GM18867 (cell line): ENCODE measurements at regions not wholly inside any gene's neighbourhood (a gene's known extent, or its start where the extent isn't known, plus 50 kb on each side); places are given as distances from the start of the nearest gene placed in this dataset.
"Not testable (repeated sequence)": the region's sequence is repeated elsewhere in the genome, so short reads cannot be mapped to it uniquely, and the experiment has no call there.

Experiments used
- ATAC-seq: cut with Tn5 transposase; IDR thresholded peaks from one replicate; pipeline ENCODE4 v1.9.1; 2021; ENCODE audit warnings: mild to moderate bottlenecking, moderate library complexity; ENCODE audit not compliant: unreplicated experiment

DNA sequence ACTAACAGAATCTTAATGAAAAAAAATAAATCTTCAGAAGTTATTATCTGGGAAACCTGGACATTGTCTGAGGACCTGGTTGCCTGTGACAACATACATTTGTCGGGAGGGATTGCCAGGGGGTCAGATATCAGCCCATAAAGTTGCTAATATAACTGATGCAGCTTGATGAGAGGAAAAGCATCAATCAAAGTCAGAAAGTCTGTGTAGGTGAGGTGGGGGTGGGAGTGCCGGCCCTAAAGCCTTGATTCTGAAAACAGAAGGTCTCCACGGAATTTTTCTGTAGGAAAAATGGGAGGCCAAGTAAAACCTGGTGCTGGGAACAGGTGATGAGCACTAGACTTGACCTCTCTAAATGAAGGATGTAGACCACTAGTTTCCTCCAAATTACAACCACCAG lies 281.8 kb downstream of the FGFR2 start:
- no peak for ATAC-seq

DNA sequence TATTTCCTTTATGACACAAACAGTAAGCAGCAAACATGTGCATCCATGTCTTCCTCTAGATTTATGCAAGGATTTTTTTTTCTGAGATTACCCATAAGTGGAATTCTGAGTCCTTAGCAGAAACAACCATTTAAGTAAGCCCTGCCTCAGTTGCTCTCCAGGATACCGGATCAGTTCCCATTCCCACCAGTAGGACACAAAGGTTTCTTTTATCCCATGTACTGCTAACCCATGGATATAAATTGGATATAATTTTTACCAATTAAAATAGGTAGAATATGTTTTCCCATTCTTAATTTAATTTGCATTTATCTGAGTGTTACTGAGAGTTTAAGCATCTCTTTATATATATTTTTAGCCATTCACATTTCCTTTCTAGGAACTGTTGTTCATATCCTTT lies 280.9 kb downstream of the FGFR2 start:
- no peak for ATAC-seq

DNA sequence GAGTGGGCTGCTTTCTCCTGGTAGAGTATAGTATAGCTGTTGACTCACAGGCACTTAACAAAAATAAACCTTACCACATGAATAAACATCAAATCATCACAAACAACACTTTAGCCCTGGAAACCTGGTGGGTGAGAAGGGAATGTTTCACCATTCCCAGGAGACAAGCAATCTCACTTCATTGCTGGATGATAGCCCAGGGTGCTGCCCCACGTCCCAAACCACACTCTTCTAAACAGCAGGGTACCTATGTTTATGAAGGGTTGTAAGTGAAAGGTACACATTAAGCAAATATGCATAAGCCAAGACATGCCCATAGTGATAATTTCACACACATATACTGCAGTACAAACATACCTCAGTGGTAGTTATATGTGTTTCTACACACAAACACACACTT lies 276.2 kb downstream of the FGFR2 start:
- ATAC-seq: no peak

DNA sequence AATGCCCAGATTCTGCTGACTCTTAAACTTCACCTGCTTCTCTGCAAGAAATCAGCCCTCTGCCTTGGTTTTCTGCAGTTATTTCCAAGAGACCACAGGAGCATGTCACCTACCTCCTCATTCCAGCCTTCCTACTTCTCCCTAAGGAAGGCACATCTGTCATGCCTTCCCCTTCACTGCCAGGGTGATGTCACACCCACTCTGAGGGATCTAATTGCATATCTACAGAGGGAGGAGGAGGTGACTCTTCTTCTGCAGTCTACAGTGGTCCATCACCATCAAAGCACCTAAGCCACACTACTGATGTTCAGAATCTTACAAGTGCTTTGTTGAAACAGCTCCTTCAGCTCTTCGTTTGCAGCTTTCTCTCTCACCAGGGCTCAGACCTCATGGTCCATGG lies 275.5 kb downstream of the FGFR2 start:
- no peak for ATAC-seq

DNA sequence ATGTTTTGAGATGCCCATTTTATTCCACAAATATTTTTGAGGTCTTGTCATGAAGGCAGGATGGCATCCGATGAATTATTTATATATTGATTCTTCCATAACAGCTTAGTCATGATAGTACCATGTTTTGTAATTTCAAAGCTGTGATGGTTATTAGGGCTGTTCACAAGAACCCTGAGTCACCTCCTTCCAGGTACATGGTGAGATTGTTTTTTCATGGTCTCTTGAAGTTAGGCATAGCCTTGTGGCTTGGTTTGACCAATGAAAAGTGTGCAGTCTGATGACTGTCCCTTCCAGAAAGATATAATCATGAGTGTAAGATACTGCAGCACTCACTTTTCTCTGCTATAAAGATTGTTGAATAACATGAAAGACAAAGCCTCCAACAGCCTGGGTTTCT lies 274.8 kb downstream of the FGFR2 start:
- ATAC-seq: no peak

DNA sequence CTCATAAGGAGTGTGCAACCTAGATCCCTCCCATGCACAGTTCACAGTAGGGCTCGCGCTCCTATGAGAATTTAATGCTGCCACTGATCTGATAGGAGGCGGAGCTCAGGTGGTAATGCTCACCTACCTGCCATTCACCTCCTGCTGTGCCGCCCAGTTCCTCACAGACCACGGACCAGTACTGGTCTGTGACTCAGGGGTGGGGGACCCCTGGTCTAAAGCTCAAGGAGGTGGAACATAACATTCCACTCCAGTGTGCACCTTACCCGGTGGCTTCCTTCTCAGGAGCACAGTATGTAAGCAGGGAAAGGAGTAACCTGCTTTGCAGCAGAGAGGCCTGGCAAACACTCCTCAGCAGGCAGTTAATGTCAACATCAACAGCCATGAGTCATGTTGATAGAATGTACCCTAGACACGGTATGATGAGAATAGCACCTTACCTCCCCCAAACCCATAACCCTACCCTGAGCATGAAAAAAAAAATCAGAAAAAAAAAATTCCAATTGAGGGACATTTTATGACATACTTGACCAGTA lies 273.5 kb downstream of the FGFR2 start:
- no peak for ATAC-seq

DNA sequence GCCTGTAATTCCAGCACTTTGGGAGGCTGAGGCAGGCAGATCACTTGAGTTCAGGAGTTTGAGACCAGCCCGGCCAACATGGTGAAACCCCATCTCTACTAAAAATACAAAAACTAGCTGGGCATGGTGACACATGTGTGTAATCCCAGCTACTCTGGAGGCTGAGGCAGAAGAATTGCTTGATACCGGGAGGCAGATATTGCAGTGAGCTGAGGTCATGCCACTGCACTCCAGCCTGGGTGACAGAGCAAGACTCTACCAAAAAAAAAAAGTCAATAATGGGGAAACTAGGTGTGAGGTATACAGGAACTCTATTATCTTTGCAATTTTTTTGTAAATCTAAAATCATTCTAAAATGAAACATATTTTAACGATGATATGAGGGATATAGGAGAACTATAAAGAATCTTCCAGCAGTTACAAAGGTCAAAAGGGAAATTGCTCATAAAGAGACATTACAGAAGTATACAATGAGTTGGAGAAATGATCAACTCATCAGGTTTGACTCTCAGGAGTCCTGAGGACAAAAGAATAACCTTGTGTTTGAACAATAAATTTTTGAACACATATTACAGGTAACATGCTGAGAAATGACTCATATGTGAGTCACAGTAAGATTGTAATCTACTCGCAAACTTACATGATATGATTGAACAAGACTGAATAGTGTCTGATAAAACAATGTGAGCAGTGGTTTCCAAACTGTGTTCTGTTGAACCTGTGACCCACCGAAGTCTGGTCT lies 272.6 kb downstream of the FGFR2 start:
- ATAC-seq: no peak

DNA sequence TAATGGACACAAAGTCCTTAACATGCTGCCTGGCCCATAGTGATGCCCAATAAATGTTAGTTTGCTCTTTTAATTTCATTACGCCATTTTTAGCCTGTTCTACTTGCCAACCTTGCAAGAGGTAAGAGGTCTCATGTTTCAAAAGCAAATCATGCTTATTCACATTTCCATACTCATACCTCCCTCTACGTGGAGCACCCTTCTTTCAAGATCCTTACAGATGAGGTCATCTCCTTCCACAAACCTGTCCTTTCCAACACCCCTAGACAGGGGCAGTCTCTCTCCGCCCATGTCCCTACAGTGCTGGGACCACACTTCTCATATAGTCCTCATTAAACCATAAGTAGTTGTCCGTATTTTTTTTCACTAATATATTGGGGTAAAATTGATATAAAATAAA lies 271.3 kb downstream of the FGFR2 start:
- no peak for ATAC-seq

DNA sequence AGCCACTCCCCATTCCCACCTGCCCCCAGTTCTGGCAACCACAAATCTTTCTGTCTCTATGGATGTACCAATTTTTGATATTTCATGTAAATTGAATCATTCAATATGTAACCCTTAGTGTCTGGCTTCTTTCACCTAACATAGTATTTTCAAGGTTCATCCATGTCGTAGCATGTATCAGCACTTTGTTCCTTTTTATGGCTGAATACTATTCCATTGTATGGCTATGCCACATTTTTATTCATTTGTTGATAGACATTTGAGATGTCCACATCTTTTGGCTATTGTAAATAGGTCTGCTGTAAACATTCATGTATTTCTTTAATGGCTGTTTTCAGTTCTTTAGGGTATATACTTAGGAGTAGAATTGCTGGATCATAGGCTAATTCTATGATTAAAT lies 270.5 kb downstream of the FGFR2 start:
- ATAC-seq: no peak

DNA sequence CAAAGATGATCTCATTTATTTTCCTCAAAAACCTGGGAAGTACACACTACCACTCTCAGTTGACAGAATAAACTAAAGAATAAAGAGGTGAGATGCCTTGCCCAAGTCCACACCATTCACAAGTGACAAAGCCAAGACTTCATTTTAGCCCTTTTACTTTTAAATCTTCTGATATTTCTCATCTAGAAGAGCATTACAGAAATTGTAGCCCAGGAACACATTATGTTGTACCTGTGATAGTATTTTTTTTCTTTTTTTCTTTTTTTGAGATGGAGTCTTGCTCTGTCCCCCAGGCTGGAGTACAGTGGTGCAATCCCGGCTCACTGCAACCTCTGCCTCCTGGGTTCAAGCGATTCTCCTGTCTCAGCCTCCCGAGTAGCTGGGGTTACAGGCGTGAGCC lies 268.6 kb downstream of the FGFR2 start:
- ATAC-seq: not testable (repeated sequence)

DNA sequence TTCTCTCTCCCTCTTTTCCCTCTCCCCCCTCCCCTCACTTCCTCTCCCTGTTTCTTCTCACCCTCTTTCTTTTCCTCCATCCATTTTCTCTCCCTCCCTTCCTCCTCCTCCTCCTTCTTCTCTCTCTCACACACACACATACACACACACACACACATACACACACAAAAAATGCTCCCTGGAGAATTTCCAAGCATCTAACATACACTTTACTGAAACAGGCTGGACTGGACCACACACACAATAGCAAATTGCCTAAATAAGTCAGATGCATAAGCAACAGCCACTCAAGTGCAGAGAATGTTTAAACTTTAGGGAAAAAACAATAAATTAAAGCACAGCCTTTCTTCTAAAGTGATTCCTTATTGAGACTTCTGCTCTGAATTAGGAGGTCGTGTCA lies 267.7 kb downstream of the FGFR2 start:
- ATAC-seq: no peak

DNA sequence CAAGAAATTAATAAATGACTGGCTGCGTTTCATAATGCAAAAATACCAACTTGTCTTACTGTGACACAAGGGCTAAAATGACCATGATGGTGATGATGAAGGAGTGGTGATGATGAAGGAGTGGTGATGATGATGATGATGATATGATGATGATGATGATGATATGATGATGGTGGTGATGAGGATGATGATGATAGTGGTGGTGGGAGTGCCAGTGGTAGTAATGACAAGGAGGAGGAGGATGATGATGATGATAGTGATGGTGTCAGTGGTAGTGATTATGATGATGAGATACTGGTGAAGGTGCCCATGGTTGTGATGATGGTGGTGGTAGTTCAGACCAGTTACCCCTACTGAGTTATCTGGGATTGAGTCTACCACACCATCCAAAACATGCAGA lies 265.9 kb downstream of the FGFR2 start:
- no peak for ATAC-seq

DNA sequence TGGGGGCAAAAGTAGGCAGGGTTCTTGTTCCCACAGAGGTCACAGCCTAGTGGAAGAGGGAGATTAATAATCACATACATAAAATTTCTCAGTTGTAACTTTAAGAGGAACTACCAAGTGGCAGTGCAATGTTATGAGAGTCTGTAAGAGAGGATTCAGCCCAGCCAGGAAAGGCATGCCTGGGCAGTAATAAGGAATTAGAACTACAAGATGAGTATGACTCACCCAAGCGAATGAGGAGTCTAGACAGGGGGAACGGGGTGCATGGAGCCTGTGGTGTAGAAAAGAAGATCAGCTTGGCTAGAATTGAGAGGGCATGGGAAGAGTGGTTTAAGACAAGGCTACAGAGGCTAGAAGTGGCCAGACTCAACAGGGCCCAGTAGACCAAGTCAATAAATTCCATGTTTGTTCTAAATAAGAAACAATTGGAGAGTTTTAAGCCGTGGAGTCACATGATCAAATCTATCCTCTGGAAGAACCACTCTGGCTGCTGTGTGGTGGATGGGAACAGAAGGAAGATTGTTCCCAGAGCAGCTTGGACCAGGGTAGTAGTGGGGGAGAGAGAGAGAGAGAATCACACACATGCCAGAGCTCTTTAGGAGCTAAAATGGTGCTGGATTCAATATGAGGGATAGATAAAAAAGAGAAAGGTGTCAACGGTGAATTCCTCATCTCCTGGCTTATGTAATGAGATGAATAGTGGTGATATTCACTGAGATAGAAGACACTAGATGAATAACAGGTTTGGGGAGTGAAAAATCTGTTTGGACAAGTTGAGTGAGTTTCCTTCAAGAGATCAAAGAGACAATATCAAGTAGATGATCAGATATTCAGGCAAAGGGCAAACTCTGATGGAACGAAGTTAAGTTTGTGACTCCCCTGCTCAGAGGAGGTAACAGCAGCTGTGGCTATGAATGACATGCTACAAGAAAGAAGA lies 265.1 kb downstream of the FGFR2 start:
- no peak for ATAC-seq

DNA sequence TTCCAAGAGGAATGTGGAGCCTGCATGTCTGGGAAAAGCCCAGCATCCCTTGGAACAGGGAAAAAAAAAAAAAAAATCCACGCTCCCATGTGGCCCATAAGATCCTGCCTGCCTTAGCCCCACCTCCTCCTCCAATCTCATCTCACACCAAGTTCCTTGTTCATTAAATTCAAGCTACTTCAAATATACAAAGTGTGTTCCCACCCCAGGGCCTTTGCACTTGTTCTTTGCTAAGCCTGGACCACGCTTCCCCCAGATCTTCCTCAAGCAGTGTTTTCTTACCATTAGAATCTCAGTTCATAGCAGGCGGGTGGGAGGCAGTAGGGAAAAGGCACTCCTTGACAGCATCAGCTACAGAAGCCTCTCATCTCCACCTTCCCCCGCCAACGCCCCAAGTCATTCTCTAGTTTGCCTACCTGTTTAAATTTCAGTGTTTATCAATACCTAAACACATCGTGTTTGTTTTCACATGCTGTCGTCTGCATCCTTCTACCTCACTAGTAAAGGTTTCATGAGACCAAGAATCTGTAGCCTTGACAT lies 262.8 kb downstream of the FGFR2 start:
- ATAC-seq: no peak

DNA sequence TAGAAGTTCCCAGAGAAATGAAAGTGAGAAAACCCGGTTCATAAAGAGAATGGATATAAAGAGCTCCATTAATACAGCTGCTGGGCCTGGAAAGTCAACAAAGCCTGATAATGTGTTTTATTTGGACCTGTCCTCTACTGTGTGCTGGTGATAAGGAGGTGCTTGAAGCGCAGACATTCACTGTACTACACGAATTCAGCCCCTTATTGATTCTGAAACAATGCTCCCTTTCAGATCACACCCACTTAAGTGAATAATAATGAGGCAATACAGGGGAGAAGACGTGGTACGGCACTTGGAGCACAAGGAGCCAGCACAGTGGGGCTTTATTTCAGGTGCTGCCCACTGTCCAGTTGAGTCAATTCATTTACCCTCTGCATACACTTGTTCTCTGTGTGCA lies 260.8 kb downstream of the FGFR2 start:
- no peak for ATAC-seq

DNA sequence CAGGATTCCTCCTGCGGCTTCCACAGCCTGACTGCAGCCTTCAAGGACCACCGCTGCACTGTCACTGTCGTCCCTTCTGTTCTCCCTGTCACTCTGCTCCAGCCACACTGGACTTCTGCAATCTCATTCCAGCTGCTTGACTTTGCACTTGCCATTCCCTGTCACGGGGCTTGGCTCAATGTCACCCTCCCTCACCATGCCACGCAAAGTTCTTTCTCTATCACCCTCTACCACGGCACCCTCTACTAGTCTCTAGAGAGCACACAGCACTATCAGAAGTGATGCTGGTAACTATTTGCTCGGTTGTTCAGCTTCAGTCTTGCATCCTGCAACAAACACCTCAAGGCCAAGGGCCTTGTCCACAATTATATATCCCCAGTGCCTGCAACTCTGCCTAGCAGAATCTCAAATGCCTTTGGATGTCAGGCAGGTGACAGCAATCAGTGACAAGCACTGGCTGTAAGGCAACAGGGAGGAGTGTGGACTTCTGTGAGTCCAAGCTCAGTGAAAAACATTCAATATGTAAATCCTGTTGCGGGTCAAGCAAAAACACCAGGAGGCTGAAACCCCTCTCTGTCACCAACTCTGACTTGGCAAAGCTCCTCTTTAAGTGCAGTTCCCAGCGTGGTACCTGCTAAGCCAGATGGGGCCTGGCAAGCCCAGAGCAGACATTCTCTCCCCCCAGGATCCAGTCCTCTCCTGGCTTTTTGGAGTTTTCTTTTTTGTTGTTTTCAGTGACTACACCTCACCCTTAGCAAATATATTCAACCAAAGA lies 259.9 kb downstream of the FGFR2 start:
- ATAC-seq: no peak

DNA sequence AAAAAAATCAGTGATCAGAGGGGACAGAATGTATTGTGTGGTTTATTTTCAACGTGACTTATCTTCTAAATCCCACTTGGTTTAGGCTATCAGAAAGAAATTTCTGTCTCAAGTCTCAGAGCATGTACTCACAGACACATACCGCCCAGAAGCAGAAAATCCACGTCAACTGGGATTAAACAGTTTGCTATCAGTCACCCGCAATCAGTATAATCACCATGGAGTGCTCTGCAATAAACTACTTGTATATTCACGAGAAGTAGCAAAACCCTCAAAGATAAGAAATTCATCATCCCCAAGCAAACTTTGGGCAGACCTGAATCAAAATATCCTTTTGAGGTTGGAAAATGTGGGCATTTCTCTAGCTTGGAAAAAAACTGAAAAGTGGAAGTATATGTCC lies 259.1 kb downstream of the FGFR2 start:
- no peak for ATAC-seq

DNA sequence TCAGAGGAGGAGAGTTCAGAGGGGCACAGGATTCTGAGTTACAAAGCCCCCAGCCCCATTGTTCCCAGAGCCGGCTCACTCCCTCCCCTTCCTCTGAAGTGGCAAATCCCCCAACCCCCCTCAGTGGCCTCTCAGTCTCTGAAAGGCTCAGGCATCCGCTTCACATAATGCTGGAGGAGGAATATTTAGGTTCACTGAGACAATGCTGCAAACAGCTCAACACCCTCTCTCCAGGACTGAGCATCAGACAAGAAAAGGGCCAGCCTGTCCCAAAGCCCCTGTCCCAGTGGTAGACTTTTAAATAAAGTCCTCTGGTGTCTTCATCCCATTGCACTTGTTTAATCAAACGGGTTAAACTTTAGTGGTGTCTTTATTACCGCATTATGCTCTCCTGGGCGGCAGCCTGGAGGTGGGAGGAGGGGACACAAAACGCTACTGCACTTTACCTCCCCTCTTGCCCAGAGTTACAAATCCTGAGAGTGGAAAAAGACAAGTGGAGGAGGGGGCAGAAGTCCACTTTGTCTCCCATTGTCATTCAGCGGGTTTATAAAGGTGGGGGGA lies 257.9 kb downstream of the FGFR2 start:
- ATAC-seq: no peak

DNA sequence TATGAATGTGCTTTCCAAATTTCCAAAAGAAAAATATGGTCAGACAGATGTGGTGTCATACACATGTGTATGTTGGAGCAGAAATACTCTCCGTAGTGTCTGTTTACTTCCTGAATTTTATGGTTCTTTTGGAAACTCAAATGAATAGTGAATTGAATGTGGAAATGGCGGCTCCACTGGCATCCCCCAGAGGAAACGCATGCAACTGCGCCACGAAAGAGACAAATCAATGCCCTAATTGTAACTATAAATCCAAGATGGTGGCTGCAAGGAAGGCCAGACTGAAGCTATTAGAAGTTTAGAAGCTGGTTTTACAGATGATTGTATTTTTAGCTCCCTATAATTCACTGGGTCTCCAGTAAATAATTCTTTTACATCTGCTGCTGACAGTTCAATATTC lies 246.7 kb downstream of the FGFR2 start:
- ATAC-seq: no peak

DNA sequence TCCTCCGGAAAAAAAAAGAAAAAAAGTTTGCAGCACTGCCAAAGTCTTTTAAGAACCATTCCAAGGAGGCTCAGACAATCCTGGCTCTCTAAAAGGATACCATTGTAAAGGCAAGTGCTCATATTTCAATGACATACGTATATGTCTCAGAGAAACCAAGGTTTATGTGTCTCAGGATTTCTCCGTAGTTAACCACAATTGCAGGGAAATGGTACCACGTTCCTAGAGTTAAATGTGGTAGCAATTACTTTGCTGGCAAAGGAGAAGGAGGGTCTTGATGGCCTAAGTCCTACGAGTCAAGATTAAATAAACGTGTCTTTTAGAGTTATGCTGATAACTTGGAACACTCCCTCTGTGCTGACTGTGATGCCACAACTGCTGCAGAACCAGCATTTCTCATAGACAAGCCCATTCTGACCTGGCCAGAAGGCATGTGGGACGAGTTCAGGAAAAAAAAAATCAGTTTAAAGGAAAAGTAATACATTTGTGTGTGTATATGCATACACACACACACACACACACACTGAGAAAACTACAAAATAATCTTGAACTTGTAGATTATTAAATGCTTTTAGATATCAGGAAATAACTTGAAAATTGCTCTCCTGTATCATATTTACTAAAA lies 245.9 kb downstream of the FGFR2 start:
- ATAC-seq: no peak
